ENCODE measurements at regions not wholly inside any gene's neighbourhood (a gene's known extent, or its start where the extent isn't known, plus 50 kb on each side); places are given as distances from the start of the nearest gene placed in this dataset.

DNA sequence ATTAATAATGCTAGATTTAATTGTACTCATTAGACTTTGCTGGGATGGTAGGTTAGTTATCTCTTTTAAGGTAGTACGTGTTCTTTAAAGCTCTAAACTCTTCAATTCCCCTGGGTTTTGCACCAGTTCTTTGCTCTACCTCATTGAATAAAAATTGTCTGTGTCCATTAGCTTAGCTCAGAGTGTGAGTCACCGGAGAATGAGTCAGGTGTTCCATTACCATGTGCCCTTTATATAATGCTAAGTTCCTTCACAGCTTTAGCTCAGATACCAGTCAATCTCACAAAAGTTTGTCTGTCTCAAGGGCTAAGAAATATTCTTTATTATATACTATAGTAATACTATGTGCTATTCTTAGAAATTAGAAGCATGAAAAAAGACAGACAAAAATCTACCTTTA, 339.4 kb downstream of the PRELID2 start:
- Histone ChIP-seq H3K4me1 (replicated peaks; ENCODE audit: insufficient read depth) (peaks cover 22% of the 10 kb centered on the region), H4K20me1 (ENCODE audit: insufficient read depth) (no peaks in the 10 kb centered on the region), H3K27me3 (ENCODE audit: insufficient read depth, low read depth) (no peaks in the 10 kb centered on the region), H3K9me3 (ENCODE audit: insufficient read depth, low read depth) (no peaks in the 10 kb centered on the region), H3K79me2 (ENCODE audit: low read depth) (no peaks in the 10 kb centered on the region), H3K4me3 (no peak overlapping the region), H3F3A (ENCODE audit: insufficient read depth, low read depth) (no peaks in the 10 kb centered on the region; the same call in 1 of the 2 replicates), H3K9me2 (ENCODE audit: insufficient read depth) (no peaks in the 10 kb centered on the region), H3K27ac (0 out of 2 replicates have a peak overlapping the region, but pooled peaks have one; percentile 24), H3K36me3 (ENCODE audit: low read depth) (no peaks in the 10 kb centered on the region), H2AFZ (no peak overlapping the region), H3K4me2 (no peak overlapping the region)
- ChIA-PET CTCF (no interaction called here), POLR2A (ENCODE audit: unreplicated experiment) (interaction anchor here (0.6 kb wide), 1 partner anchor 212 kb away, joined by 4 read pairs; no protein-coding TSS in a partner anchor)
- no peak for TF ChIP-seq EZH2 (IDR thresholded peaks at IDR 0.05; ENCODE audit: low read depth)
- TF ChIP-seq CTCF (conservative IDR thresholded peaks at IDR 0.05): no peak
- BruUV-seq (replicated peaks): no TSS peak
- peak in 1 of 2 experiments; percentile 53 for DNase-seq
- intact Hi-C loops (cut with micrococcal nuclease; ENCODE audit: unreplicated experiment): loop anchor here (2.0 kb wide), 1 partner anchor 59 kb away; no protein-coding TSS in a partner anchor

GRCh38 chr5:145495196-145495595, 339.9 kb downstream of the PRELID2 start:
- POLR2A ChIA-PET (ENCODE audit: unreplicated experiment): interaction anchor here (0.6 kb wide), 1 partner anchor 212 kb away, joined by 4 read pairs; no protein-coding TSS in a partner anchor
- TF ChIP-seq EZH2 (IDR thresholded peaks at IDR 0.05; ENCODE audit: low read depth) (no peak), CTCF (conservative IDR thresholded peaks at IDR 0.05) (no peak)
- intact Hi-C loops (cut with micrococcal nuclease; ENCODE audit: unreplicated experiment): no loop called here
- Histone ChIP-seq H3K79me2 (ENCODE audit: low read depth) (no peaks in the 10 kb centered on the region), H2AFZ (no peak overlapping the region), H3K27ac (no peak overlapping the region), H3K9me3 (ENCODE audit: insufficient read depth, low read depth) (no peaks in the 10 kb centered on the region), H3K9me2 (ENCODE audit: insufficient read depth) (no peaks in the 10 kb centered on the region), H3K4me3 (no peak overlapping the region), H4K20me1 (ENCODE audit: insufficient read depth) (no peaks in the 10 kb centered on the region), H3K4me1 (replicated peaks; ENCODE audit: insufficient read depth) (peaks cover 22% of the 10 kb centered on the region), H3K4me2 (no peak overlapping the region), H3K27me3 (ENCODE audit: insufficient read depth, low read depth) (no peaks in the 10 kb centered on the region), H3K36me3 (ENCODE audit: low read depth) (no peaks in the 10 kb centered on the region), H3F3A (ENCODE audit: insufficient read depth, low read depth) (no peaks in the 10 kb centered on the region; the same call in 1 of the 2 replicates)
- no TSS peak for BruUV-seq (replicated peaks)
- DNase-seq: no peak
- CTCF ChIA-PET: no interaction called here

GRCh38 chr5:145493435-145493834, 341.7 kb downstream of the PRELID2 start:
- Histone ChIP-seq H3F3A (ENCODE audit: insufficient read depth, low read depth) (no peaks in the 10 kb centered on the region; the same call in 1 of the 2 replicates), H3K36me3 (ENCODE audit: low read depth) (no peaks in the 10 kb centered on the region), H3K27ac (no peak overlapping the region), H3K79me2 (ENCODE audit: low read depth) (no peaks in the 10 kb centered on the region), H3K27me3 (ENCODE audit: insufficient read depth, low read depth) (no peaks in the 10 kb centered on the region), H3K4me1 (replicated peaks; ENCODE audit: insufficient read depth) (peaks cover 22% of the 10 kb centered on the region), H4K20me1 (ENCODE audit: insufficient read depth) (no peaks in the 10 kb centered on the region), H3K9me2 (ENCODE audit: insufficient read depth) (no peaks in the 10 kb centered on the region), H3K4me2 (0 out of 2 replicates have a peak overlapping the region, but pooled peaks have one; percentile 17), H3K4me3 (no peak overlapping the region), H2AFZ (no peak overlapping the region), H3K9me3 (ENCODE audit: insufficient read depth, low read depth) (no peaks in the 10 kb centered on the region)
- DNase-seq: no peak
- TF ChIP-seq CTCF (conservative IDR thresholded peaks at IDR 0.05): no peak
- TF ChIP-seq EZH2 (IDR thresholded peaks at IDR 0.05; ENCODE audit: low read depth): no peak
- BruUV-seq (replicated peaks): no TSS peak
- intact Hi-C loops (cut with micrococcal nuclease; ENCODE audit: unreplicated experiment): no loop called here
- POLR2A ChIA-PET (ENCODE audit: unreplicated experiment): no interaction called here
- CTCF ChIA-PET: no interaction called here
